CD4-positive, alpha-beta T cell (primary cell): ENCODE measurements at regions not wholly inside any gene's neighbourhood (a gene's known extent, or its start where the extent isn't known, plus 50 kb on each side); places are given as distances from the start of the nearest gene placed in this dataset.

Experiments
- ATAC-seq: fragments of 200-7000 bp; cut with Tn5 transposase; one replicate; pipeline ENCODE4 v1.10.0; 2022; ENCODE audit warnings: mild to moderate bottlenecking; ENCODE audit not compliant: poor library complexity
- CTCF ChIA-PET: fragments of 350-600 bp; sonication (Branson Sonifier 250); formaldehyde crosslinking; loops from one replicate; lab custom pipeline; 2021; ENCODE audit warnings: antibody characterized with exemption, inconsistent platforms; lab: Charles Lee
- POLR2A ChIA-PET: fragments of 350-600 bp; sonication (Branson Sonifier 250); formaldehyde crosslinking; loops from one replicate; lab custom pipeline; 2021; ENCODE audit warnings: antibody characterized with exemption, inconsistent platforms; lab: Charles Lee
- DNase-seq, 14 experiments: peaks; one replicate each; pipeline ENCODE4 v3.0.0-alpha.2; 2013 to 2020; ENCODE audit warnings: mixed read lengths in 2 of 14
- H3K27ac ChIP-seq, 2 donors: one replicate each; pipeline versions ENCODE4 v1.5.1 to v1.7.0; 2013; ENCODE audit warnings: low read length in 2 of 2, low read depth in 1 of 2, mild to moderate bottlenecking in 1 of 2
- H3K27me3 ChIP-seq, 2 experiments: 1 replicate in 1 of 2; 2 replicates in 1 of 2; pipeline versions ENCODE4 v1.6.1 to v1.7.0; 2013; ENCODE audit warnings: low read length in 2 of 2, control low read depth in 1 of 2, mild to moderate bottlenecking in 1 of 2, moderate library complexity in 1 of 2; ENCODE audit not compliant: insufficient read depth in 2 of 2, control insufficient read depth in 1 of 2
- H3K36me3 ChIP-seq: one replicate; pipeline ENCODE4 v1.6.1; 2013; ENCODE audit warnings: low read length, control low read depth; ENCODE audit not compliant: insufficient read depth
- H3K4me1 ChIP-seq: one replicate; pipeline ENCODE4 v1.6.1; 2013; ENCODE audit warnings: low read length, control low read depth; ENCODE audit not compliant: insufficient read depth
- H3K4me3 ChIP-seq: one replicate; pipeline ENCODE4 v1.5.1; 2013; ENCODE audit warnings: mild to moderate bottlenecking, low read length, moderate library complexity
- H3K9me3 ChIP-seq, 2 experiments: 1 replicate in 1 of 2; 2 replicates in 1 of 2; pipeline versions ENCODE4 v1.6.1 to v1.7.0; 2013; ENCODE audit warnings: low read length in 2 of 2, mild to moderate bottlenecking in 2 of 2, control low read depth in 1 of 2, moderate library complexity in 1 of 2; ENCODE audit not compliant: control insufficient read depth in 1 of 2, insufficient read depth in 1 of 2
- H3K27ac Mint-ChIP-seq: one replicate; pipeline ENCODE4 v1.8.0; 2020; ENCODE audit warnings: mixed read lengths
- H3K27me3 Mint-ChIP-seq: one replicate; pipeline ENCODE4 v1.8.0; 2021; ENCODE audit warnings: mixed read lengths
- H3K36me3 Mint-ChIP-seq: one replicate; pipeline ENCODE4 v1.8.0; 2021; ENCODE audit warnings: low read depth, mixed read lengths
- H3K4me1 Mint-ChIP-seq: one replicate; pipeline ENCODE4 v1.8.0; 2021; ENCODE audit warnings: low read depth, mixed read lengths
- H3K4me3 Mint-ChIP-seq: one replicate; pipeline ENCODE4 v1.8.0; 2020; ENCODE audit warnings: mild to moderate bottlenecking, mixed read lengths
- H3K9me3 Mint-ChIP-seq: one replicate; pipeline ENCODE4 v1.8.0; 2020; ENCODE audit warnings: mixed read lengths
- CTCF ChIP-seq: fragments of 200-600 bp; IDR thresholded peaks from one replicate; pipeline ENCODE4 v1.8.0; 2022; ENCODE audit warnings: antibody characterized with exemption, mild to moderate bottlenecking
- intact Hi-C, 2 experiments: fragments of 100-400 bp; cut with DNase I in 1 of 2; cut with micrococcal nuclease in 1 of 2; formaldehyde crosslinking; loops; one replicate each; pipeline versions ENCODE4 v1.15.1 to v1.9.0; 2023 to 2025; cut with DNase I, micrococcal nuclease

GRCh38 chr2:124988111-124988510 is 963.0 kb downstream of the CNTNAP5 start:
- CTCF ChIA-PET: no interaction called here
- DNase-seq: no peak

GRCh38 chr2:124988794-124989193 is 963.7 kb downstream of the CNTNAP5 start:
- Histone ChIP-seq H3K4me3 (no peak overlapping the region), H3K36me3 (no peaks in the 10 kb centered on the region), H3K9me3 (peaks cover 0 to 17% of the 10 kb centered on the region in 2 experiments), H3K27ac (no peak overlapping the region), H3K4me1 (no peaks in the 10 kb centered on the region), H3K27me3 (no peaks in the 10 kb centered on the region)
- H3K27me3 Mint-ChIP-seq: no peaks in the 10 kb centered on the region
- ChIA-PET CTCF (no interaction called here), POLR2A (no interaction called here)
- intact Hi-C loops: no loop called here
- H3K27ac Mint-ChIP-seq: no peak overlapping the region
- no peak for TF ChIP-seq CTCF
- DNase-seq (no peak), ATAC-seq (no peak)
- peaks cover 13% of the 10 kb centered on the region for H3K9me3 Mint-ChIP-seq
- no peak overlapping the region for H3K4me3 Mint-ChIP-seq
- H3K36me3 Mint-ChIP-seq: no peaks in the 10 kb centered on the region
- H3K4me1 Mint-ChIP-seq: no peaks in the 10 kb centered on the region

More at GRCh38 chr2:124988111-124988510, 963.0 kb downstream of the CNTNAP5 start:
- Mint-ChIP-seq H3K36me3 (no peaks in the 10 kb centered on the region), H3K27ac (no peak overlapping the region), H3K4me3 (no peak overlapping the region), H3K4me1 (no peaks in the 10 kb centered on the region), H3K27me3 (no peaks in the 10 kb centered on the region), H3K9me3 (peaks cover 13% of the 10 kb centered on the region)
- Histone ChIP-seq H3K27ac (no peak overlapping the region), H3K36me3 (no peaks in the 10 kb centered on the region), H3K27me3 (no peaks in the 10 kb centered on the region), H3K4me1 (no peaks in the 10 kb centered on the region), H3K9me3 (peaks cover 0 to 17% of the 10 kb centered on the region in 2 experiments), H3K4me3 (no peak overlapping the region)
- TF ChIP-seq CTCF: no peak
- intact Hi-C loops: no loop called here
- ATAC-seq: no peak
- POLR2A ChIA-PET: no interaction called here

GRCh38 chr2:124993809-124994208 is 968.7 kb downstream of the CNTNAP5 start:
- ATAC-seq: no peak
- ChIA-PET CTCF (no interaction called here), POLR2A (no interaction called here)
- no peaks in the 10 kb centered on the region for H3K36me3 ChIP-seq
- H3K9me3 Mint-ChIP-seq: peaks cover 13% of the 10 kb centered on the region
- no peak for DNase-seq
- intact Hi-C loops: no loop called here
- no peak overlapping the region for H3K4me3 ChIP-seq
- no peaks in the 10 kb centered on the region for H3K4me1 Mint-ChIP-seq
- H3K36me3 Mint-ChIP-seq: no peaks in the 10 kb centered on the region
- H3K27me3 ChIP-seq: no peaks in the 10 kb centered on the region
- no peaks in the 10 kb centered on the region for H3K4me1 ChIP-seq
- no peak overlapping the region for H3K4me3 Mint-ChIP-seq
- no peaks in the 10 kb centered on the region for H3K27me3 Mint-ChIP-seq
- H3K27ac ChIP-seq: no peak overlapping the region
- H3K27ac Mint-ChIP-seq: no peak overlapping the region
- TF ChIP-seq CTCF: no peak
- H3K9me3 ChIP-seq: no peaks in the 10 kb centered on the region
